HFF-Myc (cell line): ENCODE measurements at regions not wholly inside any gene's neighbourhood (a gene's known extent, or its start where the extent isn't known, plus 50 kb on each side); places are given as distances from the start of the nearest gene placed in this dataset.

Experiments
- DNase-seq: peaks from one replicate; pipeline ENCODE4 v3.0.0-alpha.2; 2011; ENCODE audit warnings: low read depth; ENCODE audit errors: extremely low read depth
- H3K4me3 ChIP-seq: replicated peaks from 2 replicates; pipeline ENCODE4 v1.5.1; 2011; ENCODE audit warnings: low read depth, mild to moderate bottlenecking, control low read depth, low read length
- CTCF ChIP-seq: IDR thresholded peaks from 2 replicates; pipeline ENCODE4 v1.5.1; 2012; ENCODE audit warnings: mild to moderate bottlenecking, low read depth, low read length, control low read depth; ENCODE audit errors: missing control alignments

- TF ChIP-seq CTCF: no peak
- H3K4me3 ChIP-seq: no peak overlapping the region
- DNase-seq: no peak
Measured at GRCh38 chr21:22880573-22880972, 1882.4 kb downstream of the NCAM2 start.

GRCh38 chr21:22881131-22881530, 1882.9 kb downstream of the NCAM2 start:
- no peak for DNase-seq
- H3K4me3 ChIP-seq: no peak overlapping the region
- no peak for TF ChIP-seq CTCF

GRCh38 chr21:22885079-22885478, 1886.9 kb downstream of the NCAM2 start:
- no peak overlapping the region for H3K4me3 ChIP-seq
- DNase-seq: no peak
- TF ChIP-seq CTCF: no peak

- DNase-seq: no peak
- H3K4me3 ChIP-seq: no peak overlapping the region
- no peak for TF ChIP-seq CTCF
Measured at GRCh38 chr21:22885614-22886013, 1887.4 kb downstream of the NCAM2 start.

GRCh38 chr21:22889445-22889844, 1891.2 kb downstream of the NCAM2 start:
- H3K4me3 ChIP-seq: no peak overlapping the region
- no peak for DNase-seq
- no peak for TF ChIP-seq CTCF

GRCh38 chr21:22890656-22891055, 1892.4 kb downstream of the NCAM2 start:
- DNase-seq: no peak
- TF ChIP-seq CTCF: no peak
- no peak overlapping the region for H3K4me3 ChIP-seq

GRCh38 chr21:22892028-22892427, 1893.8 kb downstream of the NCAM2 start:
- no peak for TF ChIP-seq CTCF
- no peak for DNase-seq
- no peak overlapping the region for H3K4me3 ChIP-seq
